Vagina (tissue), 2 donors: ENCODE measurements at regions not wholly inside any gene's neighbourhood (a gene's known extent, or its start where the extent isn't known, plus 50 kb on each side); places are given as distances from the start of the nearest gene placed in this dataset.

Experiments
- CTCF ChIP-seq, 3 experiments: fragments of 450-650 bp in 2 of 3; fragments of 200-600 bp in 1 of 3; sonication (generic) in 1 of 3; IDR thresholded peaks; one replicate each; pipeline ENCODE4 v1.5.1; 2017 to 2019; ENCODE audit warnings: antibody characterized with exemption in 3 of 3, mild to moderate bottlenecking in 2 of 3, moderate library complexity in 2 of 3
- POLR2A ChIP-seq, 2 donors: fragments of 450-650 bp; IDR thresholded peaks; one replicate each; pipeline ENCODE4 v1.6.1; 2017; ENCODE audit warnings: antibody characterized with exemption in 2 of 2, mild to moderate bottlenecking in 2 of 2, moderate library complexity in 2 of 2
- POLR2AphosphoS5 ChIP-seq, 2 donors: sonication (generic); formaldehyde crosslinking; IDR thresholded peaks; one replicate each; pipeline ENCODE4 v1.9.0; 2017; ENCODE audit warnings: antibody characterized with exemption in 2 of 2, mild to moderate bottlenecking in 2 of 2, low read depth in 1 of 2; ENCODE audit not compliant: insufficient read depth in 1 of 2

- TF ChIP-seq CTCF (IDR thresholded peaks at IDR 0.05) (no peak), POLR2A (IDR thresholded peaks at IDR 0.05) (no peak), POLR2AphosphoS5 (IDR thresholded peaks at IDR 0.05; ENCODE audit: insufficient read depth in 1 of 2, low read depth in 1 of 2) (no peak)
Observed at GRCh38 chr6:27806981-27807440, 105.2 kb downstream of the OR2B2 start.
